ENCODE measurements at regions not wholly inside any gene's neighbourhood (a gene's known extent, or its start where the extent isn't known, plus 50 kb on each side); places are given as distances from the start of the nearest gene placed in this dataset.

- TF ChIP-seq CTCF (IDR thresholded peaks at IDR 0.05; ENCODE audit: low read length) (no peak), EZH2phosphoT487 (IDR thresholded peaks at IDR 0.05; ENCODE audit: low read length) (no peak), EZH2 (optimal IDR thresholded peaks at IDR 0.05; ENCODE audit: low read depth, low read length) (no peak)
Observed at GRCh38 chr9:88870627-88871026, 120.6 kb upstream of the S1PR3 start.
